Esophagus (tissue), 2 donors: ENCODE measurements at regions not wholly inside any gene's neighbourhood (a gene's known extent, or its start where the extent isn't known, plus 50 kb on each side); places are given as distances from the start of the nearest gene placed in this dataset.
"Not testable (repeated sequence)": the region's sequence is repeated elsewhere in the genome, so short reads cannot be mapped to it uniquely, and the experiment has no call there.

Experiments used
- H3K27ac ChIP-seq, 2 donors: one replicate each; pipeline ENCODE4 v1.5.1; 2013; ENCODE audit warnings: low read depth in 2 of 2, mild to moderate bottlenecking in 2 of 2, inconsistent platforms in 1 of 2, low read length in 1 of 2, moderate library complexity in 1 of 2
- H3K27me3 ChIP-seq, 2 donors: one replicate each; pipeline ENCODE4 v1.6.1; 2013; ENCODE audit warnings: low read length in 2 of 2, control low read depth in 1 of 2, mild to moderate bottlenecking in 1 of 2; ENCODE audit not compliant: insufficient read depth in 2 of 2, control insufficient read depth in 1 of 2
- H3K36me3 ChIP-seq, 2 donors: one replicate each; pipeline ENCODE4 v1.6.1; 2013; ENCODE audit warnings: low read length in 1 of 2; ENCODE audit not compliant: control insufficient read depth in 2 of 2, insufficient read depth in 2 of 2
- H3K4me1 ChIP-seq, 2 donors: one replicate each; pipeline ENCODE4 v1.6.1; 2013; ENCODE audit warnings: low read length in 1 of 2; ENCODE audit not compliant: control insufficient read depth in 2 of 2, insufficient read depth in 2 of 2
- H3K4me3 ChIP-seq, 2 donors: one replicate each; pipeline ENCODE4 v1.5.1; 2013; ENCODE audit warnings: low read length in 2 of 2, mild to moderate bottlenecking in 2 of 2, low read depth in 1 of 2, moderate library complexity in 1 of 2
- H3K9me3 ChIP-seq, 2 donors: one replicate each; pipeline ENCODE4 v1.6.1; 2013; ENCODE audit warnings: mild to moderate bottlenecking in 2 of 2, low read depth in 1 of 2, low read length in 1 of 2, moderate library complexity in 1 of 2; ENCODE audit not compliant: control insufficient read depth in 2 of 2, insufficient read depth in 1 of 2
- WGBS, 2 donors: extraction: QIAGEN DNeasy Blood & Tissue Kit; methylation state at CpG; one replicate each; pipeline ENCODE4 v1.1.7; 2013; 5-methylcytosine and 5-hydroxymethylcytosine counted together
- donor health status: healthy with polysubstance abuse.
- donor health status: Bipolar disorder and iron deficiency.

GRCh38 chr1:173257805-173258204, 50.7 kb upstream of the TNFSF4 start:
- H3K27me3 ChIP-seq: no peaks in the 10 kb centered on the region
- no peak overlapping the region for H3K27ac ChIP-seq
- WGBS, 2 donors: 85 to 89% methylated on average over 2 of the region's 2 CpGs

GRCh38 chr1:173258479-173259264, 51.5 kb upstream of the TNFSF4 start:
- H3K4me1 ChIP-seq: no peaks in the 10 kb centered on the region
- H3K4me3 ChIP-seq: no peak overlapping the region
- H3K9me3 ChIP-seq: no peaks in the 10 kb centered on the region
- WGBS, 2 donors: 84 to 91% methylated on average over 5 of the region's 5 CpGs
- H3K27ac ChIP-seq: no peak overlapping the region
- H3K27me3 ChIP-seq: no peaks in the 10 kb centered on the region
- H3K36me3 ChIP-seq: no peaks in the 10 kb centered on the region

More at GRCh38 chr1:173257805-173258204, 50.7 kb upstream of the TNFSF4 start:
- no peaks in the 10 kb centered on the region for H3K4me1 ChIP-seq
- no peaks in the 10 kb centered on the region for H3K9me3 ChIP-seq
- H3K36me3 ChIP-seq: no peaks in the 10 kb centered on the region
- H3K4me3 ChIP-seq: no peak overlapping the region

GRCh38 chr1:173260329-173260728, 53.2 kb upstream of the TNFSF4 start:
- not testable (repeated sequence) for H3K27me3 ChIP-seq, H3K27ac ChIP-seq, H3K9me3 ChIP-seq, H3K36me3 ChIP-seq, H3K4me3 ChIP-seq, H3K4me1 ChIP-seq
- WGBS, 2 donors: 87 to 93% methylated on average over 1 of the region's 1 CpG

- Histone ChIP-seq H3K27me3 (no peaks in the 10 kb centered on the region), H3K36me3 (no peaks in the 10 kb centered on the region), H3K27ac (no peak overlapping the region), H3K9me3 (no peaks in the 10 kb centered on the region), H3K4me3 (no peak overlapping the region), H3K4me1 (no peaks in the 10 kb centered on the region)
- WGBS, 2 donors: 69 to 77% methylated on average over 3 of the region's 3 CpGs
Observed at GRCh38 chr1:173266841-173267240, 59.7 kb upstream of the TNFSF4 start.

- no peaks in the 10 kb centered on the region for H3K27me3 ChIP-seq
- H3K9me3 ChIP-seq: no peaks in the 10 kb centered on the region
- no peak overlapping the region for H3K27ac ChIP-seq
- H3K4me1 ChIP-seq: no peaks in the 10 kb centered on the region
- WGBS, 2 donors: 57 to 61% methylated on average over 2 of the region's 2 CpGs
- no peak overlapping the region for H3K4me3 ChIP-seq
- H3K36me3 ChIP-seq: no peaks in the 10 kb centered on the region
Observed at GRCh38 chr1:173267453-173267945, 60.4 kb upstream of the TNFSF4 start.

- 89 to 92% methylated on average over 1 of the region's 1 CpG for WGBS, 2 donors
- no peaks in the 10 kb centered on the region for H3K4me1 ChIP-seq
Observed at GRCh38 chr1:173268261-173268660, 61.1 kb upstream of the TNFSF4 start.

GRCh38 chr1:173268786-173269277, 61.7 kb upstream of the TNFSF4 start:
- H3K27me3 ChIP-seq: no peaks in the 10 kb centered on the region
- no peaks in the 10 kb centered on the region for H3K4me1 ChIP-seq
- no peak overlapping the region for H3K27ac ChIP-seq
- H3K9me3 ChIP-seq: no peaks in the 10 kb centered on the region
- H3K4me3 ChIP-seq: no peak overlapping the region
- no peaks in the 10 kb centered on the region for H3K36me3 ChIP-seq
- WGBS, 2 donors: 68 to 76% methylated on average over 3 of the region's 3 CpGs

More at GRCh38 chr1:173268261-173268660, 61.1 kb upstream of the TNFSF4 start:
- H3K36me3 ChIP-seq: no peaks in the 10 kb centered on the region
- H3K4me3 ChIP-seq: no peak overlapping the region
- H3K27ac ChIP-seq: no peak overlapping the region
- no peaks in the 10 kb centered on the region for H3K9me3 ChIP-seq
- H3K27me3 ChIP-seq: no peaks in the 10 kb centered on the region

GRCh38 chr1:173269490-173270230, 62.5 kb upstream of the TNFSF4 start:
- 85 to 86% methylated on average over 2 of the region's 2 CpGs for WGBS, 2 donors

GRCh38 chr1:173270243-173270642, 63.1 kb upstream of the TNFSF4 start:
- Histone ChIP-seq H3K27me3 (no peaks in the 10 kb centered on the region), H3K4me1 (no peaks in the 10 kb centered on the region), H3K9me3 (no peaks in the 10 kb centered on the region), H3K4me3 (no peak overlapping the region), H3K36me3 (no peaks in the 10 kb centered on the region), H3K27ac (no peak overlapping the region)
- WGBS, 2 donors: 61 to 83% methylated on average over 2 of the region's 2 CpGs

More at GRCh38 chr1:173269490-173270230, 62.5 kb upstream of the TNFSF4 start:
- no peaks in the 10 kb centered on the region for H3K4me1 ChIP-seq
- no peak overlapping the region for H3K4me3 ChIP-seq
- H3K36me3 ChIP-seq: no peaks in the 10 kb centered on the region
- no peak overlapping the region for H3K27ac ChIP-seq
- no peaks in the 10 kb centered on the region for H3K27me3 ChIP-seq
- H3K9me3 ChIP-seq: no peaks in the 10 kb centered on the region
